GM19239 (cell line): ENCODE measurements at regions not wholly inside any gene's neighbourhood (a gene's known extent, or its start where the extent isn't known, plus 50 kb on each side); places are given as distances from the start of the nearest gene placed in this dataset.
"Not testable (repeated sequence)": the region's sequence is repeated elsewhere in the genome, so short reads cannot be mapped to it uniquely, and the experiment has no call there.

Source experiments
- DNase-seq: peaks from one replicate; pipeline ENCODE4 v3.0.0; 2011; ENCODE audit warnings: low spot score; ENCODE audit not compliant: insufficient read length
- FAIRE-seq: peaks from 2 replicates; lab custom pipeline; 2011; peaks lifted over from hg19 to GRCh38; lab: Jason Lieb, UNC

DNA sequence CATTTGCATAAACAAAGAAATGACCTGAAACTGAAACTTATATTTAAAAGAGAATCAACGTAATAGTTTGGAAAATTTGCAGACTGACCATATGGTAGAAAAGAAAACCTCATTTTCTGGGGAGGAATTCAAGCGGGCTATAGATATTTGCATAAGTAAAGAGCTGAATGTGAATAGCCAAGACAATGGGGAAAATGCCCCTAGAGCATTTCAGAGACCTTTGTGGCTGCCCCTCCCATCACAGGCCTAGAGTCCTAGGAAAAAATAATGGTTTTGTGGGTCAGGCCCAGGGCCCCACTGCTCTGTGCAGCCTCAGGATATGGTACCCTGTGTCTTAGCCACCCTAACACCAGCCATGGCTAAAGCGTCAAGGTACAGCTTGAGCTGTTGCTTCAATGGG is 480.6 kb upstream of the MBL2 start:
- no peak for DNase-seq
- no peak for FAIRE-seq

DNA sequence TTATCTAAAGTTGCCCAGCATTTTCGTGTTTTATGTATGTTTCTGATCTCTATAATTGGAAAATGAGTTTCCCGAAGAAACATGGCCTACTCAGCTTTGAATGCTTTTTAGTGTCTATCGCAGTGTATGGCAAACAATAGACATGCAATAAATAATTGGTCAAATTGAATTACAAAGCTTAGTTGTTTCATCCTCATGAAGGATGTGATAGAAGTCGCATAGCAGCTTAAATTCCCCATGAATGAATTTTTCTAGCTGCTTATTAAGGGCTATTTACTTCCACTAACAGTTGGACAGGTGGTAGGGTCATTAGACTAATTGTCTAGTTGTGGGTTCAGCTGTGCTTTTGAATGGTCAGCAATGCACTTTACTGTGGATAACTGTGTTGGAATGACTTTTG is 467.3 kb upstream of the MBL2 start:
- FAIRE-seq (no peak), DNase-seq (no peak)

DNA sequence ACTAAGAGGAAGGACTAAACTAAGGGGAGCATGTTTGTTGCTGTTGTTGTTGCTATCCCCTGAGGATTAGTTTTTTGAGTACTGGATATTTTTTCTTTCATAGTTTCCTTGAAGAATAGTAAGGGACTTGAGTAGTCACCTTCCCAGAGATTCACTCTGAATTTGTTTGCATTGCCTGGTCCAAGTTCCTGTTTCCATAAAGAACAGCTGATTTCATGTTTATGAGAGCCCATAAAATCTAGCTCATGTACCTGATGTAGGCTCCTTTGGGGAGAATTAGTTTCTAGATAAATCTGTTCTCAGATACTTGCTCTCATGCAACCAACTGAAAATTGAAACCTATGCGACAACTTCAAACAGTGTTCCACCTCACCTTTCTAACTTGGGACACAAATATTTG is 464.4 kb upstream of the MBL2 start:
- no peak for DNase-seq
- FAIRE-seq: no peak

DNA sequence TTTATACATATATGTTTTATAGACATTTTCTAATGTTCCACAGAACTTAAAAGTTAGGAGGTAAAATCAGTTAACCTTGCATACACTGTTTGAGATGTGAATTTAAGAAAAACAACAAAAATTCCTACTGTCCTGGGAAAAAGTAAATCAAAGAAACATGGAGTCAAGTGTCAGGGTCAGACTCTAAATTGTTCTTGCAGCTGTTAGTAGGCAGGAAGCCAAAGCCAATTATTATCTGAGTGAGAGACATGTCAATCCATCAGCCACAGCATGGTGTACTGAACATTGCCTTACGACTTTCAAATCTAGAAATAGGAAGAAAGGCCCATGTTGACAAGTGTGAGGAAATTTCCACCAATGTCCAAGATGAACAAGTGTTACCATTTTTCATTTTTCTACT is 461.2 kb upstream of the MBL2 start:
- no peak for FAIRE-seq
- no peak for DNase-seq

DNA sequence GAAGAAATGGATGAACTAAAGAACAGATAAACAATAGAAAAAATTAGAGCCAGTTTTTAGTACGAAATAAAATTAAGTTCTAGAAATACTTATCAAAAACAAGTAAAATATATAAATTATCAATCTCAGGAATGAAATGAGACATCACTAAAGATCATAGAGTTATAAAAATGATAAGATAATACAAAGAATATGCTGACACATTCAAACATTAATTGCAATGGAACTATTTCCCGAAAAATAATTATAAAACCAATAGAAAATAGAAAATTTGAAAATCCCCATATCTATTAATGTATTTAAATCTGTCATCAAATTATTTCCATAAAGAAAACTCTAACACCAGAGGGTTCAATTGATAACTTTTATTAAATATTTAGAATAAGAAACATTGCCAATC is 458.1 kb upstream of the MBL2 start:
- no peak for DNase-seq
- no peak for FAIRE-seq

DNA sequence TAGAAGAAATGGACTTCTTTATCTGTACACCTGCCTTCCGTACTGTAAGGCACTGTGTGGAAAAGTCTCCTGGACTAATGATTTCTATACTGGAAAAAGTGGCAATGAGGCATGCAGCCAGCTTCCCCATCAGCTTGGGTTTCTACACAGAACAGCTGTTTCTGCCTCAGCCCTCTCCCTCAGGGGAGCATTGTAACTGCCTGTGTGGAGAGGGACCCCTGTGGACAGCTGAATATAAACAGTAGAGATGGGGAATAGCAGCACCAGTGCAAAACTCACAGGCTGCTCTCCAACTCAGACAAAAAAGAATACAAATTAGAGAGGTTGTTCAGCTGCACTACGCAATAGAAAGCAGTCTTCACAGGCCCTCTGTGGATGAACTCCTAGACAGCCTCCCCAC is 451.3 kb upstream of the MBL2 start:
- DNase-seq (no peak), FAIRE-seq (no peak)

DNA sequence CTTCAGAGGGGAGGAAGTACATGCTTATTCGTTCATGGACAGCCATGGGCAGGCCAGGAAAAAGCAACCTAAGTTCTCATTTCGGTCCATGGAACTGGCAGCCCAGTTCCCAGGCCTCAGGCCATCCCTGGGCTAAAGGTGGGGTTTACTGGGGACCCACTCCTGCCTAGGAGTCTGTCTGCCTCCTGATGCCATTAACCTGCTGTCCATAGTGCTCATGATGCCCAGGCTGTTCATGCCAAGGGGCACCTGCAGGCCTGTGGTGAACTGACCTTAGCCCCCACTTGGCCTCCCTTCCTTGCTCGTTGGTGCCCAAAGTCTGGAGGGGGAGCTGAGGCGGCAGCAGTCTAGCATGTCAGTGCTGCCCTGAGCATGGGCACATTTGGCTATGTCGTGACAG is 450.2 kb upstream of the MBL2 start:
- no peak for FAIRE-seq
- no peak for DNase-seq

DNA sequence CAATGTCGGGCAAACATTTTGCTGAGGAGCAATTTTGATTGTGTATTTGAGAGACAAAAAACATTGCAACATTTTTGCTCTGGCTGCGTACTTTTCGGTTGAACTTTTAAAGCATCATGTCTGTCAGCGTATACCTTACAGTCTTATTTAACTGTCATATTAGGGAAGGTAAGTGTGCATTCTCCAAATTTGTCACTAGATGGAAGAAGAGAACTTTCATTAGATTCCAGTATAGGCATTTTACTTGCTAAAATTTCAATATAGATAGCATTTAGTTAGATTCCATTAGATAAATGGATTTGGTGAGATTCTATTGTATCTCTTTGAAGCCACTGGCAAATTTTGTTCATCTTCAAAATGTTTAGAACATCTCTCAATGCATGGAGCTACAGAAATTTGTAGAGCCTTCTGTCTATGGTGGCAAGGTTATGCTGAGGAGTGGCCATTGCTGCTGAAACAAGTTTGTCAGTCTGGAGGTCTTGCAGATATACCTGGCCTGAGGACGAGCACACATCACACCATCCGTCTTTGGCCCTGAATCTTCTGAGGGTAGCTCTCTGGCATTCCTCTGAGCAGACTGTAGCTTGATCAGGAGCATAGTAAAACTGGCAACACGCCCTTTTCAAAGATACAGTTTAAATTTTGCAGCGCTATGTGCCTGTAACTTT is 437.5 kb upstream of the MBL2 start:
- FAIRE-seq (no peak), DNase-seq (no peak)

DNA sequence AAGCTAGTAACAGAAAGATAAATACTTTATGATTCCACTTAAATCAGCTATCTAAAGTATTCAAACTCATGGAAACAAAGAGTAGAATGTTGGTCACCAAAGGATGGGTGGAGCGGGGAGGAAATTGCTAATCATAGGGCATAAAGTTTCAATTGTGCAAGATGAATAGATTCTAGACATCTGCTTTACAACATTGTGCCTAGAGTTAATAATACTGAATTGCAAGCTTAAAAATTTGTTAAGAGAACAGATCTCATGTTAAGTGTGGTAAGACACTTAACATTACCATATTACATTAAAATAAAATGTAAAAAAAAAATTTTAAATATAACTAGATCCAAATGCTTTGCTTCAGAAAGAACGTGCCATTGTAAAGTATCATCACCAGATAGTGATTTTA is 411.1 kb upstream of the MBL2 start:
- FAIRE-seq: no peak

DNA sequence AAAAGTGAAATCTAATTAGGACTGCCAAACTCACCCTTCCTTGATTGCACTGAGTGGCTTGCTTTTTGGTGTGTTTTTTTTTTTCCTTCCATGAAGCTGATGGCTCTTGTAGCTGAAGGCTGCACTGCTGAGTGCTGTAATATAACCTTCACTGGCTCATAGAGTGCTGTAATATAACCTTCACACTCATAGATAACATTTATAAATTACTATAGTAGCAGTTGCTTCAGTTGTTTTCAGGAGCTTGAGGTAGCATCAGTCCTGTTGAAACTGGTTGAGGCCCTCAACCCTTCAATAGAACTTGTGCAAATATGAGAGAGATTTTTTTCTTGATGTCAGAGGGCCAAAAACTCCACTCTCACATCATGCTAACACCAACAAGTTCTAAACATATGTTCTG is 404.9 kb upstream of the MBL2 start:
- FAIRE-seq (no peak), DNase-seq (no peak)

More for the DNA sequence above, 411.1 kb upstream of the MBL2 start:
- DNase-seq: no peak

DNA sequence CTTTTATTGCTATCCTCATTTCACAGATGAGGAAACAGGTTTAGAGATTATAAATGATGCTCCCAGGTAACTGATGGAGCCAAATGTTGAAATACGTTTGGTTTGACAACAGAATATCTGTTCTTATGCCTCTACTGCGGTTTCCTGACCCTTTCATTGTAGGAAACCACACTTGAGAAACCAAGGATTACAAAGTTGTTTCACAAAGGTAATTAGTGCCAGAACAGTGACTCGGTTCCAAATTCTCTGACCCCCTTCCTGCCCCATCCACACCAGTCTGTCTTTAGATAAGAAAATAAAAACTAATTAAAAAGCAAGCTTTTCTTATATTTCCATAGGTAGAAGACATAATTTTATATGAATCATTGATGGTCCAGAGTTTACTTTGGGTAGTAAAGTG is 393.7 kb upstream of the MBL2 start:
- FAIRE-seq (no peak), DNase-seq (no peak)

DNA sequence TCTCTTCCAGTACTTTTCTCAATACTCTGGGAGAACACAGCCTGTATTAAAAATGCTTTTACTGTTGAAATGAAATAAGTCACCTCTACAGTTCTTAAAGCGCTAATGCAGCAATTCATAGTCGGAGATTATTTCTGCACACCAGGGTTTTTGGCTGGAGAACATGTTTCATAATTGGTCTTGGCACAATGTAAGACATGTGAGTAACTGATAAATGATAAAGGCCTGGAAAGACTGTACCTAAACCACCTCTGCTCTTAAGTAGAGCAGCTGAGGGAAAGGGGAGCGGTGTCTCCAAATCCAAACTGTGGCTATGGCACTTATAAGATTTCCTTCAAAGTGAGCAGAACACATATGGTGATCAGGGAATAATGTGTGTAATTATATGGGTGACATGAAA is 390.3 kb upstream of the MBL2 start:
- DNase-seq (no peak), FAIRE-seq (no peak)

DNA sequence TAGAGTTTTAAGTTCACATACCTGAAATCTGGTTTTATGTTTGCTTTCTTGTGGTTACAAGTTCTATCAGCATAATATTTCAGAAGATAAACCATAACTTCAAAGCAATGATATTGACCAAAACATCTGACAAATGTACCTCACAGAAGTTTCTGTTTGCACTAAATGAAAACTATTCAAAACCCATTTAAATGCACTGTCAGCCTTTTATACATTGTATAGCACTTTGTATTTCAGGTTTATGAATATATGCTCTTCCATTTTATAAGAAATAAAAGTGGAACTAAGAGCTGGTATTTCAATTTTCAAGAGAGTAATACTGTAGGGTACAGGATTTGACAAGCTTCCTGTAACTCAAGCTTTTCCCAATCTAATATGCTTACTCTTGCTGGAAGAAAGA is 388.6 kb upstream of the MBL2 start:
- no peak for DNase-seq
- no peak for FAIRE-seq

DNA sequence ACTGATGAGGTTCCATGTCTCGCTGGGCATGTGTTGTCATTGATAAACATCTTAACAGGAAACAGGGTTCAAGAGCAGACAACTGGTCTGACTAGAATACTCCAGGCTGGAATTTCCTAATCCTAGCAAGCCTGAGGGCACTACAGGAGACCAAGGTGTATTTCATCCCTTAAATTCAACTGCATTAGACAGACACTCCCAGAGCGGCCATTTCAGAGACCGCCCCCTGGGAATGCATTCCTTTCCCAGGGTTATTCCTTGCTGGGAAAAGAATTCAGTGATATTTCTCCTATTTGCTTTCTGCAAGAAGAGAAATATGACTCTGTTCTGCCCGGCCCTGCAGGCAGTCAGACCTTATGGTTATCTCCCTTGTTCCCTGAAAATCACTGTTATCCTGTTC is 383.1 kb upstream of the MBL2 start:
- FAIRE-seq, DNase-seq: not testable (repeated sequence)

DNA sequence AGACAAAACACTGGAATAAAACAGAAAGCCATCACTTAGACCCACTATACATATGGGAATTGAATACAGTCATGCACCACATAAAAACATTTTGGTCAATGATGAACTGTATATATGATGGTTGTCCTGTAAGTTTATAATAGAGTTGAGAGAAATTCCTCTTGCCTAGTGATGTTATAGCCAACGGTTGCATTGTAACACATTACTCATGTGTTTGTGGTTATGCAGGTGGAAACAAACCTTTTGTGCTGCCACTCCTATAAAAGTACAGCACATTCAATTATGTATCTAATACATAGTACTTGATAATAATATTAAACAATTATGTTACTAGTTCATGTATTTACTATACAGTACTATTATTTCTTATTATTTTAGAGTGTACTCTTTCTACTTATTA is 381.2 kb upstream of the MBL2 start:
- FAIRE-seq: no peak
- no peak for DNase-seq

DNA sequence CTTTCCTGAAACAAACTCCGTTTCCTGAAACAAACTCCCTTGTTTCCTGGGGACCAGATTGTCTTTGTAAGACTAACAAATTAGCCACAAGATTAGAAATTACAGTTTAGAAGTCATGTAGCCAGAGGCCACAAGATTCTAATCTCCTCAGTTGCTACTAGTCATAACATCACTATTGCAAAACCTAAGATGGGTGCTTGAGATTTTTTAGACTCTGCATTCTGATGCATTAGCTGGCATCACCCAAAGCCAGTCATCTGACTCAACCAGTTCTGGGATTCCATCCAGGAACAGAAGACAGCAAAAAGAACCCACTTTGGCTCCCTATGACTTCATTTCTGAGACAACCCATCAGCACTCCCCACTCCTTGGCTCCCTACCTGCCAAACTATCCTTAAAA is 367.9 kb upstream of the MBL2 start:
- FAIRE-seq (no peak), DNase-seq (no peak)

DNA sequence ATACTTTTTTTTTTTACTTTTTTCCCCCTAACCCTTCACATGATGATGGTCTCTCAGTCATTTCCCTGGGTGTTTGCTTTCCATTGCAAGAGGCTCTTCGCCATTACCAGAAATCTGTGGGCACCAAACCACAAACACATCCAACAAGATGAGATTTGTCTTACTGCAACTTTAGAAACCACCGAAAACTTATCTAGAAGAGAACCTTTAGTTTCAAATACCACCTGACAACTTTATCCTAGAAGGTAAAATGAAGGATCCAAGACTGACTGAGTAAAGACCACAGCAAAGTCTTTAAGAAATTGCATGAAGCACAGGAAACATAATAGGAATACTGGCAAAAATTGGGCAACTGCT is 363.3 kb upstream of the MBL2 start:
- FAIRE-seq (no peak), DNase-seq (no peak)

DNA sequence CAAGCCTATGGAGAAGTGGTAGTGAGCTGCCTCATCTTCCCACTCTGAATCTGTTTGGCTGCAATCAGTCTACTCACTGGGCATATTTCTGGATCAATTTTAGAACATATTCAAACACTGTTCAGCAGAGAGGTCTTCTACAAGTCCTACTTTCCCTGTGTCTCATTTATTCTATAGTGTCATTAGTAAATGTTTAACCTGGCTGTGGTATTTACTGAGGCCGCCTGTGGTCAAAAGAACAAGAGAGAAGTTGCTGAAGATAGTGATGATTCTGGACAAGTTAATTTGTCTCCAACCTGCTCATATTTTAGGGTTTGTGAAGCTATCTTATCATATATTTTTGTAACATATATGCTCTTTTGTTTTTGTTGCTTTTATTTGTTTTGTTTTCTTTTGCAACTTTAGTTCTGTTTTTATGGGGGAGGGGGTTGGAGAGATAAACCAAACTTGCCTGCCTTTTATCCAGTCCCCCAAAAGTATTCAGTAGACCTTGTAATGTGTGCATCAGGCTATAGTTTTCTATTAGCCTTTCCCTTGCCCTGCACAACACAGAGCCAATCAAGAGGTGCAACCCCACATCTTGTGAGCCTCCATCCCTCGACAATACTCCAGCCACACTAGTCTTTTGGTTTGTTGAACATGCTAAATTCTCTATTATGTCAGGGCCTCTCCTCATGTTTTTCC is 362.8 kb upstream of the MBL2 start:
- FAIRE-seq (peak; percentile 70), DNase-seq (peak; percentile 14)

DNA sequence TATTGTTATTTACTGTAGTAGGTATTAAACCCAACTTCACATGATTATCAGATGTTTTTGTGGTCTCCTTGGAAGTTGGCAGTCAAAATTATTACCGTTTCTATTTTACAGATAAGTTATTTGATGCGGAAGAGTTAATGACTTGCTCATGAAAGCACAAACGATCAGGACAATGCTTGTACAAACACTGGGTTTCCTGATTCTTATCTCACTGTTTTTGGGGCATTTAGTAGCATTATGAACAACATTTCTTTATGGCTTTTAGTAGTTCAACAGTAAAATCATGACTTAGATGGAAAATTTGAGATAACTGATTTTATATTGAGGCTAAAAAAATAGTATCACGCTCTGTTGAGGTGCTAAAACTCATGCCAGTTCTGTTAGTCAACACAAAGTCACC is 361.5 kb upstream of the MBL2 start:
- no peak for FAIRE-seq

DNA sequence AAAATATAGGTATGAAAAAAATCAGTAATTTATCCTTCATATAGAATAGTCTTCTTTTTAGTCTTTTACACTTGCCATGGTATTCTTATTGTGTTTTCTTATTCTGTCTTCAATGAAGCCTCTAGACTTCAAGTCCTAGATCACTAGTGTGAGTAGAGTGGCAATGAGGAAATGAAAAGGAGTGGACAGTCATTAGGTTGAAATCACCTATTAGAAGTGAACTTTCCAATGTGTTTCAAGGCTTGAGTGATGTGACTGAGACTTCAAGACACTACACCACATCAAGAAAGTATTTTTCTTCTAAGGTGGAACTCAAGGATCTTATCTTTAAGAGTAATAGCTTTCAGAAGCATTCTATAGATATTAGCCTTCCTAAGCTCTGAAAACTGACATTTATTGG is 357.8 kb upstream of the MBL2 start:
- FAIRE-seq (no peak), DNase-seq (no peak)

More for the DNA sequence above, 361.5 kb upstream of the MBL2 start:
- DNase-seq: no peak

DNA sequence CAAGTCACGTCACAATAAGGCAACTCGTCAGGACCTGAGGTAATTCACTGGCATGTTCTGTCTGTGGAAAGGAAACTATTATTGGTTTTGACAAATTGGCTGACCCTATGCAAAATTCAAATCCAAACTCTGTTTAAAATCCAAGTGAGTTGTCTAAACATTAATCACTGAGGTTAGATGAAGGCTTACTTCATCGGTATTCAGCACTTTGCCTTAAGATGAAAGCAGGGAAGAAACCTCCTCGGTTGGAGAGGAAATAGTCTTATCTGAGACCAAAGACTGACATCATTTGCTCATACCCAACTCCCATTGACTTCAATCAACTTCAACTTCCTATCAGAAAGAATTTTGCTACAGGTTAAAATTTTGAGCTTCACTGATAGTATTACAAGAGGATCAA is 355.1 kb upstream of the MBL2 start:
- DNase-seq (no peak), FAIRE-seq (no peak)

DNA sequence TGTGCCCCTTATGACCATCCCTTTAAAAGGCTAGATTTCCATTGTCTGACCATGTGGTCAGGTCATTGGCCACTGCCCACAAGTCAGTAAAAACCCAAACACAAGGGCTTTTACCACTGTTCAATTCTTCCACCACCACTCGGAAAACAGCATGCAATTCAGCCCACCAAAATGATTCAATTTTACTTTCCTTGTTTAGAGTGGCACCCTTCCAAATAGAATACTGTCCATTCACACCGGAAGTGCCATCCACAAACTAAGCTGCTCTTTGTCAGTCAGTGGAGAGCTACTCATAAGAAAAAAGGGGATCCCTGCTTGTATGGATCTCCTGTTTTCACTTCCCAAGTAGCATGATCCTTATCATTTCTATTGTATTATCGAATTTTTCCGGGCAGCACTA is 350.7 kb upstream of the MBL2 start:
- FAIRE-seq (no peak), DNase-seq (no peak)
